GM23338 (cell line): ENCODE measurements at regions not wholly inside any gene's neighbourhood (a gene's known extent, or its start where the extent isn't known, plus 50 kb on each side); places are given as distances from the start of the nearest gene placed in this dataset.

Experiments used
- ATAC-seq: fragments of 200-7000 bp; cut with Tn5 transposase; 3 replicates; pipeline ENCODE4 v1.9.1; 2020
- DNase-seq: peaks from one replicate; pipeline ENCODE4 v3.0.0-alpha.2; 2015; ENCODE audit warnings: low spot score
- H2AFZ ChIP-seq: fragments of 200-600 bp; sonication (generic); 2 replicates; pipeline ENCODE4 v1.8.0; 2016; ENCODE audit warnings: antibody characterized with exemption, mild to moderate bottlenecking, moderate library complexity
- H3F3A ChIP-seq: fragments of 200-600 bp; sonication (generic); replicated peaks from 2 replicates; pipeline ENCODE4 v1.8.0; 2017; ENCODE audit warnings: antibody characterized with exemption, mixed run types, low read depth
- H3K27ac ChIP-seq: fragments of 200-600 bp; sonication (generic); 2 replicates; pipeline ENCODE4 v1.6.1; 2016; ENCODE audit warnings: low read depth
- H3K27me3 ChIP-seq: fragments of 200-600 bp; sonication (generic); 2 replicates; pipeline ENCODE4 v1.8.0; 2016; ENCODE audit warnings: mild to moderate bottlenecking, mixed run types, moderate library complexity; ENCODE audit not compliant: insufficient read depth
- H3K36me3 ChIP-seq: fragments of 200-600 bp; sonication (generic); 2 replicates; pipeline ENCODE4 v1.8.0; 2016; ENCODE audit warnings: mild to moderate bottlenecking; ENCODE audit not compliant: insufficient read depth
- H3K4me1 ChIP-seq: fragments of 200-600 bp; sonication (generic); 2 replicates; pipeline ENCODE4 v1.8.0; 2016; ENCODE audit warnings: mild to moderate bottlenecking, moderate library complexity; ENCODE audit not compliant: insufficient read depth
- H3K4me2 ChIP-seq: fragments of 200-600 bp; sonication (generic); 2 replicates; pipeline ENCODE4 v1.7.1; 2017; ENCODE audit warnings: mixed run types
- H3K4me3 ChIP-seq: fragments of 200-600 bp; sonication (generic); 2 replicates; pipeline ENCODE4 v1.6.1; 2016; ENCODE audit warnings: mixed run types
- H3K79me2 ChIP-seq: fragments of 200-600 bp; sonication (generic); replicated peaks from 2 replicates; pipeline ENCODE4 v1.8.0; 2017; ENCODE audit warnings: mild to moderate bottlenecking; ENCODE audit not compliant: insufficient read depth
- H3K9me2 ChIP-seq: fragments of 200-600 bp; sonication (generic); 2 replicates; pipeline ENCODE4 v1.8.0; 2017; ENCODE audit not compliant: insufficient read depth
- H4K20me1 ChIP-seq: fragments of 200-600 bp; sonication (generic); replicated peaks from 2 replicates; pipeline ENCODE4 v1.8.0; 2017; ENCODE audit warnings: mild to moderate bottlenecking; ENCODE audit not compliant: insufficient read depth
- H3K27ac Mint-ChIP-seq: 2 replicates; pipeline ENCODE4 v1.8.0; 2020; ENCODE audit warnings: inconsistent platforms, mild to moderate bottlenecking, moderate library complexity, mixed read lengths
- H3K27me3 Mint-ChIP-seq: 3 replicates; pipeline ENCODE4 v1.8.0; 2022; ENCODE audit warnings: low read depth, mild to moderate bottlenecking, moderate library complexity, mixed read lengths, inconsistent platforms; ENCODE audit not compliant: insufficient read depth, poor library complexity
- H3K36me3 Mint-ChIP-seq: 3 replicates; pipeline ENCODE4 v1.8.0; 2021; ENCODE audit warnings: low read depth, mild to moderate bottlenecking, inconsistent platforms, moderate library complexity, mixed read lengths
- H3K4me1 Mint-ChIP-seq: 3 replicates; pipeline ENCODE4 v1.8.0; 2020; ENCODE audit warnings: mild to moderate bottlenecking, inconsistent platforms, mixed read lengths
- H3K4me3 Mint-ChIP-seq: 3 replicates; pipeline ENCODE4 v1.8.0; 2021; ENCODE audit warnings: moderate library complexity, mild to moderate bottlenecking, inconsistent platforms, mixed read lengths
- H3K9me3 Mint-ChIP-seq: 3 replicates; pipeline ENCODE4 v1.8.0; 2020; ENCODE audit warnings: moderate library complexity, mild to moderate bottlenecking, inconsistent platforms, mixed read lengths
- CTCF ChIP-seq, 2 experiments: fragments of 200-600 bp in 1 of 2; sonication (generic) in 1 of 2; conservative IDR thresholded peaks; 2 replicates each; pipeline versions ENCODE4 v1.5.1 to v1.6.1; 2016 to 2017; ENCODE audit warnings: antibody characterized with exemption in 2 of 2, low read depth in 2 of 2, mild to moderate bottlenecking in 2 of 2, moderate library complexity in 1 of 2
- ETS1 ChIP-seq: IDR thresholded peaks from 2 replicates; pipeline ENCODE4 v1.6.1; 2016; ENCODE audit warnings: antibody characterized with exemption
- EZH2 ChIP-seq: fragments of 200-600 bp; sonication (generic); IDR thresholded peaks from one replicate; pipeline ENCODE4 v1.8.0; 2017; ENCODE audit warnings: antibody characterized with exemption, mild to moderate bottlenecking, low read depth; ENCODE audit not compliant: unreplicated experiment
- EZH2phosphoT487 ChIP-seq: fragments of 200-600 bp; sonication (generic); IDR thresholded peaks from one replicate; pipeline ENCODE4 v1.8.1; 2018; ENCODE audit warnings: antibody characterized with exemption; ENCODE audit not compliant: unreplicated experiment
- JUNB ChIP-seq: IDR thresholded peaks from one replicate; pipeline ENCODE4 v1.6.1; 2016; ENCODE audit warnings: antibody characterized with exemption; ENCODE audit not compliant: unreplicated experiment
- NANOG ChIP-seq: IDR thresholded peaks from 2 replicates; pipeline ENCODE4 v1.6.1; 2016; ENCODE audit warnings: antibody characterized with exemption, borderline replicate concordance
- POLR2AphosphoS5 ChIP-seq: IDR thresholded peaks from 2 replicates; pipeline ENCODE4 v1.6.1; 2016; ENCODE audit warnings: antibody characterized with exemption, low read depth
- REST ChIP-seq: IDR thresholded peaks from one replicate; pipeline ENCODE4 v1.6.1; 2018; ENCODE audit warnings: antibody characterized with exemption; ENCODE audit not compliant: unreplicated experiment
- ZNF114 ChIP-seq: fragments of 250-450 bp; sonication (Bioruptor Pico); IDR thresholded peaks from 2 replicates; pipeline ENCODE4 v1.5.0; 2020; ENCODE audit warnings: mild to moderate bottlenecking, moderate library complexity
- ZNF462 ChIP-seq: fragments of 250-450 bp; sonication (Bioruptor Pico); IDR thresholded peaks from 2 replicates; pipeline ENCODE4 v1.5.0; 2020; ENCODE audit warnings: mild to moderate bottlenecking, moderate library complexity

- DNase-seq: no peak
- no peak for TF ChIP-seq REST
- no peak for TF ChIP-seq POLR2AphosphoS5
- TF ChIP-seq JUNB: no peak
- no peak for TF ChIP-seq CTCF (conservative IDR thresholded peaks at IDR 0.05; ENCODE audit: low read depth in 2 of 2)
- no peak for TF ChIP-seq ZNF462 (CRISPR knock-in tag)
- no peak for TF ChIP-seq EZH2
- TF ChIP-seq EZH2phosphoT487: no peak
- TF ChIP-seq ZNF114 (CRISPR knock-in tag): no peak
- no peak for TF ChIP-seq NANOG
- no peak for TF ChIP-seq ETS1
- Mint-ChIP-seq H3K4me3 (no peak overlapping the region), H3K4me1 (peaks cover 37% of the 10 kb centered on the region), H3K27me3 (peaks cover 10% of the 10 kb centered on the region), H3K36me3 (no peaks in the 10 kb centered on the region; the same call in 2 of the 3 replicates), H3K9me3 (no peaks in the 10 kb centered on the region), H3K27ac (no peak overlapping the region)
- no peak for ATAC-seq
- H3K27ac ChIP-seq: no peak overlapping the region
- H3K4me1 ChIP-seq: no peaks in the 10 kb centered on the region
- H3K9me2 ChIP-seq: no peaks in the 10 kb centered on the region
- H3K79me2 ChIP-seq: no peaks in the 10 kb centered on the region
- H2AFZ ChIP-seq: no peak overlapping the region
- no peak overlapping the region for H3K4me3 ChIP-seq
- H3K4me2 ChIP-seq: no peak overlapping the region
- H3F3A ChIP-seq: no peaks in the 10 kb centered on the region
- H4K20me1 ChIP-seq: no peaks in the 10 kb centered on the region
- H3K36me3 ChIP-seq: no peaks in the 10 kb centered on the region
- H3K27me3 ChIP-seq: no peaks in the 10 kb centered on the region
Measured at GRCh38 chr10:131747251-131747650, 153.6 kb upstream of the PPP2R2D start.
